CD4-positive, alpha-beta T cell (primary cell): ENCODE measurements at regions not wholly inside any gene's neighbourhood (a gene's known extent, or its start where the extent isn't known, plus 50 kb on each side); places are given as distances from the start of the nearest gene placed in this dataset.

Source experiments
- ATAC-seq: fragments of 200-7000 bp; cut with Tn5 transposase; one replicate; pipeline ENCODE4 v1.10.0; 2022; ENCODE audit warnings: mild to moderate bottlenecking; ENCODE audit not compliant: poor library complexity
- CTCF ChIA-PET: fragments of 350-600 bp; sonication (Branson Sonifier 250); formaldehyde crosslinking; loops from one replicate; lab custom pipeline; 2021; ENCODE audit warnings: antibody characterized with exemption, inconsistent platforms; lab: Charles Lee
- POLR2A ChIA-PET: fragments of 350-600 bp; sonication (Branson Sonifier 250); formaldehyde crosslinking; loops from one replicate; lab custom pipeline; 2021; ENCODE audit warnings: antibody characterized with exemption, inconsistent platforms; lab: Charles Lee
- DNase-seq, 14 experiments: peaks; one replicate each; pipeline ENCODE4 v3.0.0-alpha.2; 2013 to 2020; ENCODE audit warnings: mixed read lengths in 2 of 14
- H3K27ac ChIP-seq, 2 donors: one replicate each; pipeline versions ENCODE4 v1.5.1 to v1.7.0; 2013; ENCODE audit warnings: low read length in 2 of 2, low read depth in 1 of 2, mild to moderate bottlenecking in 1 of 2
- H3K27me3 ChIP-seq, 2 experiments: 1 replicate in 1 of 2; 2 replicates in 1 of 2; pipeline versions ENCODE4 v1.6.1 to v1.7.0; 2013; ENCODE audit warnings: low read length in 2 of 2, control low read depth in 1 of 2, mild to moderate bottlenecking in 1 of 2, moderate library complexity in 1 of 2; ENCODE audit not compliant: insufficient read depth in 2 of 2, control insufficient read depth in 1 of 2
- H3K36me3 ChIP-seq: one replicate; pipeline ENCODE4 v1.6.1; 2013; ENCODE audit warnings: low read length, control low read depth; ENCODE audit not compliant: insufficient read depth
- H3K4me1 ChIP-seq: one replicate; pipeline ENCODE4 v1.6.1; 2013; ENCODE audit warnings: low read length, control low read depth; ENCODE audit not compliant: insufficient read depth
- H3K4me3 ChIP-seq: one replicate; pipeline ENCODE4 v1.5.1; 2013; ENCODE audit warnings: mild to moderate bottlenecking, low read length, moderate library complexity
- H3K9me3 ChIP-seq, 2 experiments: 1 replicate in 1 of 2; 2 replicates in 1 of 2; pipeline versions ENCODE4 v1.6.1 to v1.7.0; 2013; ENCODE audit warnings: low read length in 2 of 2, mild to moderate bottlenecking in 2 of 2, control low read depth in 1 of 2, moderate library complexity in 1 of 2; ENCODE audit not compliant: control insufficient read depth in 1 of 2, insufficient read depth in 1 of 2
- H3K27ac Mint-ChIP-seq: one replicate; pipeline ENCODE4 v1.8.0; 2020; ENCODE audit warnings: mixed read lengths
- H3K27me3 Mint-ChIP-seq: one replicate; pipeline ENCODE4 v1.8.0; 2021; ENCODE audit warnings: mixed read lengths
- H3K36me3 Mint-ChIP-seq: one replicate; pipeline ENCODE4 v1.8.0; 2021; ENCODE audit warnings: low read depth, mixed read lengths
- H3K4me1 Mint-ChIP-seq: one replicate; pipeline ENCODE4 v1.8.0; 2021; ENCODE audit warnings: low read depth, mixed read lengths
- H3K4me3 Mint-ChIP-seq: one replicate; pipeline ENCODE4 v1.8.0; 2020; ENCODE audit warnings: mild to moderate bottlenecking, mixed read lengths
- H3K9me3 Mint-ChIP-seq: one replicate; pipeline ENCODE4 v1.8.0; 2020; ENCODE audit warnings: mixed read lengths
- intact Hi-C, 2 experiments: fragments of 100-400 bp; cut with DNase I in 1 of 2; cut with micrococcal nuclease in 1 of 2; formaldehyde crosslinking; loops; one replicate each; pipeline versions ENCODE4 v1.15.1 to v1.9.0; 2023 to 2025; cut with DNase I, micrococcal nuclease
- TF ChIP-seq, protein P1 (sequence below): fragments of 200-600 bp; IDR thresholded peaks from one replicate; pipeline ENCODE4 v1.8.0; 2022; ENCODE audit warnings: antibody characterized with exemption, mild to moderate bottlenecking

DNA sequence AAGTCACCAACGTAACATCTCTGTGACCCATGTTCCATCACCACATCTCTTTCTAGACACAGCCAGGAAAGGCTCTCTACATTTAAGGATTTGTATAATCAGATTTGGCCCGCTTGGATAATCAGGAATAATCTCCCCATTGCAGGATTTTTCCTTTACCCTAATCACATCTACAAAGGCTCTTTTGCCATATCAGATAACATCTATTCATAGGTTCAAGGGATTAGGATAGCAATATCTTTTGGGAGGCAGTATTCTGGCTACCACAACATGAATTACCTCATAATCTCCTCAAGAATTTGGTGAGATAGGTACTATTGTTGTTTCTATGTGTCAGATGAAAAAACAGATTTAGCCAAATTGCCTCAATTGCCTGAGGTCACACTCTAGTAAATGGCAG, 142.8 kb upstream of the UBASH3B start:
- ChIA-PET POLR2A (no interaction called here), CTCF (no interaction called here)
- H3K4me1 ChIP-seq: no peaks in the 10 kb centered on the region
- TF ChIP-seq, protein P1, sequence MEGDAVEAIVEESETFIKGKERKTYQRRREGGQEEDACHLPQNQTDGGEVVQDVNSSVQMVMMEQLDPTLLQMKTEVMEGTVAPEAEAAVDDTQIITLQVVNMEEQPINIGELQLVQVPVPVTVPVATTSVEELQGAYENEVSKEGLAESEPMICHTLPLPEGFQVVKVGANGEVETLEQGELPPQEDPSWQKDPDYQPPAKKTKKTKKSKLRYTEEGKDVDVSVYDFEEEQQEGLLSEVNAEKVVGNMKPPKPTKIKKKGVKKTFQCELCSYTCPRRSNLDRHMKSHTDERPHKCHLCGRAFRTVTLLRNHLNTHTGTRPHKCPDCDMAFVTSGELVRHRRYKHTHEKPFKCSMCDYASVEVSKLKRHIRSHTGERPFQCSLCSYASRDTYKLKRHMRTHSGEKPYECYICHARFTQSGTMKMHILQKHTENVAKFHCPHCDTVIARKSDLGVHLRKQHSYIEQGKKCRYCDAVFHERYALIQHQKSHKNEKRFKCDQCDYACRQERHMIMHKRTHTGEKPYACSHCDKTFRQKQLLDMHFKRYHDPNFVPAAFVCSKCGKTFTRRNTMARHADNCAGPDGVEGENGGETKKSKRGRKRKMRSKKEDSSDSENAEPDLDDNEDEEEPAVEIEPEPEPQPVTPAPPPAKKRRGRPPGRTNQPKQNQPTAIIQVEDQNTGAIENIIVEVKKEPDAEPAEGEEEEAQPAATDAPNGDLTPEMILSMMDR: no peak
- peaks cover 11% of the 10 kb centered on the region for H3K27me3 Mint-ChIP-seq
- H3K27ac ChIP-seq: no peak overlapping the region
- intact Hi-C loops: no loop called here
- H3K9me3 ChIP-seq: no peaks in the 10 kb centered on the region
- ATAC-seq (no peak), DNase-seq (no peak)
- no peaks in the 10 kb centered on the region for H3K9me3 Mint-ChIP-seq
- H3K27me3 ChIP-seq: peaks cover 1 to 5% of the 10 kb centered on the region in 2 experiments
- no peak overlapping the region for H3K4me3 Mint-ChIP-seq
- no peak overlapping the region for H3K4me3 ChIP-seq
- no peaks in the 10 kb centered on the region for H3K36me3 ChIP-seq
- H3K4me1 Mint-ChIP-seq: no peaks in the 10 kb centered on the region
- H3K36me3 Mint-ChIP-seq: no peaks in the 10 kb centered on the region
- H3K27ac Mint-ChIP-seq: no peak overlapping the region

DNA sequence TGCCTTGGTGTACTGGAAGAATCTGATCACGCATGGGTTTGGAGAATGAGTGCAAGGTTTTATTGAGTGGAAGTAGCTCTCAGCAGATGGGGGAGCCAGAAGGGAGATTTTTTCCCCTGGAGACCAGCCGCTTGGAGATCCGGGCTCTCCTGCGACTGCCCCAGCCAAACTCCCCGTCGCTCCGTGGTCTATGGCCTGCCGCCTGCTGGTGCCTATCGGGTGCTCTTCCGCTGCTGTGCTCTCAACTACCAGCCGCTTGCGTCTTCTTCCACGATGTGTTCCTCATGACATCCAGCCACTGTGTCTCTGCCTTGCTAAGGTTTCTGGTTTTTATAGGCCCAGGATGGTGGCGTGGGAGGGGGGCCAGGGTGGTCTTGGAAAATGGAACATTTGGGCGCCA, 145.6 kb upstream of the UBASH3B start:
- no peaks in the 10 kb centered on the region for H3K36me3 Mint-ChIP-seq
- Histone ChIP-seq H3K4me3 (no peak overlapping the region), H3K36me3 (no peaks in the 10 kb centered on the region), H3K4me1 (no peaks in the 10 kb centered on the region), H3K9me3 (no peaks in the 10 kb centered on the region), H3K27ac (no peak overlapping the region), H3K27me3 (peaks cover 9 to 13% of the 10 kb centered on the region in 2 experiments)
- TF ChIP-seq, protein P1: no peak
- intact Hi-C loops: loop anchor here in 1 of 2 experiments (5.0 kb wide), 1 partner anchor 293 kb away; no protein-coding TSS in a partner anchor
- H3K4me3 Mint-ChIP-seq: no peak overlapping the region
- no peaks in the 10 kb centered on the region for H3K4me1 Mint-ChIP-seq
- ATAC-seq: no peak
- no peak overlapping the region for H3K27ac Mint-ChIP-seq
- CTCF ChIA-PET: no interaction called here
- H3K27me3 Mint-ChIP-seq: peaks cover 39% of the 10 kb centered on the region
- POLR2A ChIA-PET: no interaction called here
- no peaks in the 10 kb centered on the region for H3K9me3 Mint-ChIP-seq
- DNase-seq: no peak

DNA sequence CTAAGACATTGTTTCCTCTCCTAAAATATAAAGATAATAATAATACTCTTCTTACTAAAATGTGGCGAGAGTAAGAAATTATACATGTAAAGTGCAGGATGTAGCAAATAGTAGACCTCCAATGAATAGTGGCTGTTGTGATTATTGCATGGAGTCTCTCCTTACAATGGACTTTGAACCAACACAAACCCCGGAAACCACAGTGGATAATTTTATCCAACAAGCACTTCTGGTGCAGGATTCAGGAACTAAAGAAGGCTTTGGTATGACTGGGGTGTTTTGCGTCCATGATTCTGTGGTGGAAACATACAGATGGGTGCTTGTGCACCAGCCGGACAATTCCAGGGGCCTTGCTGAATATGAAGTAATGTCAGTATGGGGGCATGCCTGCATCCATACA, 146.4 kb upstream of the UBASH3B start:
- no peak overlapping the region for H3K27ac Mint-ChIP-seq
- Histone ChIP-seq H3K36me3 (no peaks in the 10 kb centered on the region), H3K27ac (no peak overlapping the region), H3K9me3 (no peaks in the 10 kb centered on the region), H3K27me3 (peaks cover 9 to 21% of the 10 kb centered on the region in 2 experiments), H3K4me1 (no peaks in the 10 kb centered on the region), H3K4me3 (no peak overlapping the region)
- ATAC-seq (no peak), DNase-seq (no peak)
- H3K4me3 Mint-ChIP-seq: no peak overlapping the region
- TF ChIP-seq, protein P1: no peak
- H3K9me3 Mint-ChIP-seq: no peaks in the 10 kb centered on the region
- H3K36me3 Mint-ChIP-seq: no peaks in the 10 kb centered on the region
- no peaks in the 10 kb centered on the region for H3K4me1 Mint-ChIP-seq
- ChIA-PET POLR2A (no interaction called here), CTCF (no interaction called here)
- intact Hi-C loops: loop anchor here in 1 of 2 experiments (5.0 kb wide), 1 partner anchor 292 kb away; no protein-coding TSS in a partner anchor
- peaks cover 47% of the 10 kb centered on the region for H3K27me3 Mint-ChIP-seq
